ENCODE measurements at regions not wholly inside any gene's neighbourhood (a gene's known extent, or its start where the extent isn't known, plus 50 kb on each side); places are given as distances from the start of the nearest gene placed in this dataset.

DNA sequence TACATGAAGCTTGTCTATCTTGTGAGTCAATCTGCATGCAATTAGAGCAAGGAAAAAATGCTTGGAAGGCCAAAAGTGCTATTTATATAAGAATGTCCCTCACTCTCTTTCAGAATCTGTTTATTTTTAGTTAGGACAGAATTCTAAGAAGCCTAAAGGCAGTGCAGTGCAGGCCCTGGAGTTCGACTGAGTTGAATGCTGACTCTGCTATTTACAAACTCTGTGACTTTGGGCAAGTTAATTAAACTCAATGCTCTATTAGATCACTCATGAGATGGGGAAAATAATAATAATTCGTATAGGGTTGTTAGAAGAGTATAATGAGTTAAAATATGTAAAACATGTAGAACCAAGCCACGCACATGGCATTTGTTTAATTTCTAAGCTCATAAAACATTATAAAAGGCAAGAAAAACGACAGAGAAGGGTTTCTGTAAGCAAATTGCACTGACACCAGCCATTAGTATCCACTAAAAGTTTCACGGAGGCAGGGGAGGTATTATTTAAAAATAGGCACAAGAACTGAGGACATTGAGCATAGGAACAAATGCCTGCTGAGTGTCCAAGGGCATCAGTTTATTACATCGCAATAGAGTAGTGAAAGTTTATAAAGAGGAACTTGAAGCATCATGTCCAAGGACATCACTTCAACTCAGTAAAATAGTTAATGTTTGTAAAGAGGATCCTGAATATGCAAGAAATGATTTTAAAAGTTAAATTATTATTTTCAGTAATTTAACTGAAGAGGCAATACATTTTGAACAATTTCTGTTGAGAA is 115.0 kb upstream of the INPP4B start:
- Mint-ChIP-seq H3K27ac (peak overlapping the region; percentile 15), H3K4me1 (ENCODE audit: low read depth) (peaks cover 12% of the 10 kb centered on the region), H3K9me3 (ENCODE audit: low read depth) (no peaks in the 10 kb centered on the region), H3K4me3 (ENCODE audit: low read depth) (no peak overlapping the region), H3K27me3 (no peaks in the 10 kb centered on the region), H3K36me3 (ENCODE audit: insufficient read depth) (no peaks in the 10 kb centered on the region)
- DNase-seq (ENCODE audit: low spot score, unreplicated experiment): no peak
- TF ChIP-seq, protein P1, sequence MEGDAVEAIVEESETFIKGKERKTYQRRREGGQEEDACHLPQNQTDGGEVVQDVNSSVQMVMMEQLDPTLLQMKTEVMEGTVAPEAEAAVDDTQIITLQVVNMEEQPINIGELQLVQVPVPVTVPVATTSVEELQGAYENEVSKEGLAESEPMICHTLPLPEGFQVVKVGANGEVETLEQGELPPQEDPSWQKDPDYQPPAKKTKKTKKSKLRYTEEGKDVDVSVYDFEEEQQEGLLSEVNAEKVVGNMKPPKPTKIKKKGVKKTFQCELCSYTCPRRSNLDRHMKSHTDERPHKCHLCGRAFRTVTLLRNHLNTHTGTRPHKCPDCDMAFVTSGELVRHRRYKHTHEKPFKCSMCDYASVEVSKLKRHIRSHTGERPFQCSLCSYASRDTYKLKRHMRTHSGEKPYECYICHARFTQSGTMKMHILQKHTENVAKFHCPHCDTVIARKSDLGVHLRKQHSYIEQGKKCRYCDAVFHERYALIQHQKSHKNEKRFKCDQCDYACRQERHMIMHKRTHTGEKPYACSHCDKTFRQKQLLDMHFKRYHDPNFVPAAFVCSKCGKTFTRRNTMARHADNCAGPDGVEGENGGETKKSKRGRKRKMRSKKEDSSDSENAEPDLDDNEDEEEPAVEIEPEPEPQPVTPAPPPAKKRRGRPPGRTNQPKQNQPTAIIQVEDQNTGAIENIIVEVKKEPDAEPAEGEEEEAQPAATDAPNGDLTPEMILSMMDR (IDR thresholded peaks at IDR 0.05; ENCODE audit: unreplicated experiment): no peak

DNA sequence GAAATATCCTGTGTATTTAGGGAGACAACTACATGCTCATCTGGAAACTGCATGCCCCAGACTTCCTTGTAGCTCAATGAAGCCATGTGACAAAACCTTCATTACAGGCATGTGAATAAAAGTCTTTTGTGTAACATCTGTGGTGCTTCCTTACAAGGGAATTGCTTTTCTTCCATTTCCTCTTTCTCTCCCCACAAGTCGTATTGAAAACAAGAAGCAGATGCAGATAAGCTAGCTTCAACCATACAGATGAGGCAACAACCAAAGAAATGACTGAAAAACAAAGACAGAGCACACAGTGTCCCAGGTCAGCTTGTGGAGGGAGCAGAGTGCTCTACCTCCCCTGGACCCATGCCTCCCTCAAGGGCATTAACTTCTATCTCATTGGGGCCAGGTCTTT is 115.8 kb upstream of the INPP4B start:
- TF ChIP-seq, protein P1 (IDR thresholded peaks at IDR 0.05; ENCODE audit: unreplicated experiment): no peak
- peaks cover 4% of the 10 kb centered on the region for H3K9me3 Mint-ChIP-seq (ENCODE audit: low read depth)
- H3K4me1 Mint-ChIP-seq (ENCODE audit: low read depth): peaks cover 12% of the 10 kb centered on the region

DNA sequence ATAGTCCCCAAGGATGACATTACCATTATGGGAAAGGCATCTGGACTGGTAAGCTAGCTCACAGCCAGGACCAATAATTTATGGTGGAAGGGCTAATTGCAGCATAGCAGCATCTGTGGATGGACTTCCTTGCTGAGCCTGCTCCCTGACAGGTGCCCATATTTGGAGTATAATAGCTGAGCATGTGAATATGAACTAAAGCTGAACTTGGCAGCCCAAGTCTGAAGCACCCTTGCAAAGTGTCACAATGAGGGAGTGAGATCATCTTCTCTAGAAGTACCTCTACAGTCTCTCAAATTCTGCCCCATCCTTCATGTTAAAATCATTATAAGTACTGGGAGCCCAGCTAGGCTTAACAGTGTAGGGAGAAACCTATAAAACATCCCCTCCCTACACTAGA is 128.2 kb upstream of the INPP4B start:
- Mint-ChIP-seq H3K27me3 (no peaks in the 10 kb centered on the region), H3K4me1 (ENCODE audit: low read depth) (peaks cover 8% of the 10 kb centered on the region), H3K9me3 (ENCODE audit: low read depth) (no peaks in the 10 kb centered on the region), H3K36me3 (ENCODE audit: insufficient read depth) (no peaks in the 10 kb centered on the region), H3K4me3 (ENCODE audit: low read depth) (no peak overlapping the region), H3K27ac (no peak overlapping the region)
- TF ChIP-seq, protein P1 (IDR thresholded peaks at IDR 0.05; ENCODE audit: unreplicated experiment): no peak
- DNase-seq (ENCODE audit: low spot score, unreplicated experiment): no peak

More for the DNA sequence above, 115.8 kb upstream of the INPP4B start:
- no peak overlapping the region for H3K27ac Mint-ChIP-seq
- DNase-seq (ENCODE audit: low spot score, unreplicated experiment): no peak
- H3K27me3 Mint-ChIP-seq: no peaks in the 10 kb centered on the region
- H3K4me3 Mint-ChIP-seq (ENCODE audit: low read depth): no peak overlapping the region
- peaks cover 2% of the 10 kb centered on the region for H3K36me3 Mint-ChIP-seq (ENCODE audit: insufficient read depth)

DNA sequence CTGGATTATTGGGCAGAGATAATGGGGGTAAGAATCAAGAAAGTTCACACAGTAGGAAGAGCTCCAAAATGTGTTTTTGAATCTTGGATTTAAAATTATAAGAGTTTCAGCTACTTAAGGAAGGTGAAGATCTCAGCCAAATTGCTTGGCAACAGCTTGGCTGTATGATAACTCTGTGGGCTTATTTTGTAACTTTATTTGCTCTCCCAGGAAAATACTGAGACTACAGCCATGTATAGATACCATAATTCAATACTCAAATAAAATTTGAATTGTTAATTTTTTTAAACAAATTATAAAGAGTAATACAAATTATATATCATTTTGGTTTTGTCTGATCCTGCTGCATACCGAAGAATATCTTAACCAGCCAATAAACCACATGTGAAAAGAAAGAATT is 129.5 kb upstream of the INPP4B start:
- no peak for DNase-seq (ENCODE audit: low spot score, unreplicated experiment)
- peaks cover 8% of the 10 kb centered on the region for H3K4me1 Mint-ChIP-seq (ENCODE audit: low read depth)
- TF ChIP-seq, protein P1 (IDR thresholded peaks at IDR 0.05; ENCODE audit: unreplicated experiment): no peak
- no peaks in the 10 kb centered on the region for H3K27me3 Mint-ChIP-seq
- no peak overlapping the region for H3K27ac Mint-ChIP-seq
- H3K36me3 Mint-ChIP-seq (ENCODE audit: insufficient read depth): no peaks in the 10 kb centered on the region
- no peak overlapping the region for H3K4me3 Mint-ChIP-seq (ENCODE audit: low read depth)
- H3K9me3 Mint-ChIP-seq (ENCODE audit: low read depth): no peaks in the 10 kb centered on the region

DNA sequence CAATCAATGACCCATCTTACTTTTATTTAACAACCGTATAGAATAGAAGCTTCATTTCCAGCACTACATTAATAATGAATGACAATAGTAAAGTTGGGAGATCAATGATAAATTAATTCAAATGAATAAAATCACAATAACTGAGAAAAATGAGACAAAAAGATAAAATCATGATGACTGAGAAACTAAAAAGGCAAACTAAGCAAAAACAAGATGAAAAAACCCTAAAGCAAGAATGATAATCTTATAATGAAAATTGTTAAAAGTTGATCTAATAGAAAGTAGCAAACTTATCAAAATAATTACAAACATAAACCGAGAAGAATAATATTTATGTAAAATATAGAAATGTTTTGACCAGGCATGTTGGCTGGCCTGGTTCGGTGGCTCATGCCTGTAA is 130.4 kb upstream of the INPP4B start:
- TF ChIP-seq, protein P1 (IDR thresholded peaks at IDR 0.05; ENCODE audit: unreplicated experiment): no peak
- Mint-ChIP-seq H3K4me3 (ENCODE audit: low read depth) (no peak overlapping the region), H3K27me3 (no peaks in the 10 kb centered on the region), H3K27ac (no peak overlapping the region), H3K4me1 (ENCODE audit: low read depth) (peaks cover 8% of the 10 kb centered on the region), H3K36me3 (ENCODE audit: insufficient read depth) (no peaks in the 10 kb centered on the region), H3K9me3 (ENCODE audit: low read depth) (no peaks in the 10 kb centered on the region)
- DNase-seq (ENCODE audit: low spot score, unreplicated experiment): no peak
